ENCODE measurements at regions not wholly inside any gene's neighbourhood (a gene's known extent, or its start where the extent isn't known, plus 50 kb on each side); places are given as distances from the start of the nearest gene placed in this dataset.

DNA sequence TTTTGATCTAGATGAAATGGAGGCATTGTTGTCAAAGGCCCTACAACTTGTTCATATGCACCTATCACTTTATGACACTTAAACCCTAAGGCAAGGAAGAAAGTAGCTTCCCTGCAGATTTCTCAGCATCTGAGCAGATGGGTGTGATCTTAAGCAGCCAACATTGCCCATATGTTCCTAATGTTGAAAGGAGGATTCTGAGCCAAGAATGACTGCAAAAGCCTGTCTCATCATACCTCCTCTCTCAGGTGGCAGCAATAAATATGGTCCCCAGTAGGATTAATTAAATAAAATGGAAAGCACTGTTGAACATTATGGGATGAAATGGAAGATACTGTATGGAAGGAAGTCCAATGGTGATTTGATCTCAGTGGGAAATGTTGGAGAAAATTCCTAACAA is 538.1 kb upstream of the MAN1A1 start (continued):
- TF ChIP-seq ZNF747 (tag by site-specific recombination; IDR thresholded peaks at IDR 0.05), result no peak
- TF ChIP-seq ZBTB48 (tag by site-specific recombination; IDR thresholded peaks at IDR 0.05), result no peak
- TF ChIP-seq ATF2 (tag by site-specific recombination; IDR thresholded peaks at IDR 0.05; ENCODE audit: low read depth), result no peak
- TF ChIP-seq ZNF596 (tag by site-specific recombination; IDR thresholded peaks at IDR 0.05), result no peak

DNA sequence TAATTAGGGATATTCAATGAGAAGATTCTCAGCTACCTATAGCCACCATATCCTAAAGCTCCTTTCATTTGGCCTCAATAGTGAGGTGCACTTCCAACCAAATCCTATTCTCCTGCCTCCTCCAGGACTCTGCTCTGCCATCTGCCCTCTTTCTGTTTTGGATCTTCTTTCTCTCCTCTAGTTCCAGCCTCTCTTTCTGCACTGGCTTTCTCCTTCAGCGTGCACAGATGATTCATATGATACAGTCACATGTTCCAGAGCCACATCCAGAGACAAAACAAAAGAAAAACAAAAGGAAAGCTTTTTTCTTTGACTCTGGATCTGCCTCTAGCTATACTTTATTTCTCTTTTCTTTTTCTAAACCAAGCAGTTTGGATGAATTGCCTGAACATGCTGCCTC is 531.9 kb upstream of the MAN1A1 start:
- TF ChIP-seq ZNF48 (tag by site-specific recombination; IDR thresholded peaks at IDR 0.05), result no peak
- TF ChIP-seq SP7 (tag by site-specific recombination; IDR thresholded peaks at IDR 0.05), result no peak
- no peak for TF ChIP-seq ZNF148 (tag by site-specific recombination; IDR thresholded peaks at IDR 0.05; ENCODE audit: borderline replicate concordance)
- no peak for TF ChIP-seq ZNF354C (tag by site-specific recombination; IDR thresholded peaks at IDR 0.05; ENCODE audit: borderline replicate concordance, low read depth)
- TF ChIP-seq ZBTB26 (tag by site-specific recombination; optimal IDR thresholded peaks at IDR 0.05), result no peak
- TF ChIP-seq ZNF776 (tag by site-specific recombination; IDR thresholded peaks at IDR 0.05; ENCODE audit: borderline replicate concordance), result no peak
- TF ChIP-seq ZNF266 (tag by site-specific recombination; IDR thresholded peaks at IDR 0.05; ENCODE audit: low read depth), result no peak
- no peak for TF ChIP-seq ZNF2 (tag by site-specific recombination; IDR thresholded peaks at IDR 0.05)
- TF ChIP-seq ZNF132 (tag by site-specific recombination; IDR thresholded peaks at IDR 0.05; ENCODE audit: borderline replicate concordance), result no peak
- TF ChIP-seq ZNF223 (tag by site-specific recombination; IDR thresholded peaks at IDR 0.05), result no peak
- TF ChIP-seq ZNF37A (tag by site-specific recombination; IDR thresholded peaks at IDR 0.05), result no peak
- no peak for TF ChIP-seq ZNF121 (tag by site-specific recombination; IDR thresholded peaks at IDR 0.05)
- TF ChIP-seq ZNF423 (tag by site-specific recombination; IDR thresholded peaks at IDR 0.05), result no peak
- TF ChIP-seq ZNF211 (tag by site-specific recombination; IDR thresholded peaks at IDR 0.05; ENCODE audit: low read depth), result no peak
- TF ChIP-seq, protein P1, sequence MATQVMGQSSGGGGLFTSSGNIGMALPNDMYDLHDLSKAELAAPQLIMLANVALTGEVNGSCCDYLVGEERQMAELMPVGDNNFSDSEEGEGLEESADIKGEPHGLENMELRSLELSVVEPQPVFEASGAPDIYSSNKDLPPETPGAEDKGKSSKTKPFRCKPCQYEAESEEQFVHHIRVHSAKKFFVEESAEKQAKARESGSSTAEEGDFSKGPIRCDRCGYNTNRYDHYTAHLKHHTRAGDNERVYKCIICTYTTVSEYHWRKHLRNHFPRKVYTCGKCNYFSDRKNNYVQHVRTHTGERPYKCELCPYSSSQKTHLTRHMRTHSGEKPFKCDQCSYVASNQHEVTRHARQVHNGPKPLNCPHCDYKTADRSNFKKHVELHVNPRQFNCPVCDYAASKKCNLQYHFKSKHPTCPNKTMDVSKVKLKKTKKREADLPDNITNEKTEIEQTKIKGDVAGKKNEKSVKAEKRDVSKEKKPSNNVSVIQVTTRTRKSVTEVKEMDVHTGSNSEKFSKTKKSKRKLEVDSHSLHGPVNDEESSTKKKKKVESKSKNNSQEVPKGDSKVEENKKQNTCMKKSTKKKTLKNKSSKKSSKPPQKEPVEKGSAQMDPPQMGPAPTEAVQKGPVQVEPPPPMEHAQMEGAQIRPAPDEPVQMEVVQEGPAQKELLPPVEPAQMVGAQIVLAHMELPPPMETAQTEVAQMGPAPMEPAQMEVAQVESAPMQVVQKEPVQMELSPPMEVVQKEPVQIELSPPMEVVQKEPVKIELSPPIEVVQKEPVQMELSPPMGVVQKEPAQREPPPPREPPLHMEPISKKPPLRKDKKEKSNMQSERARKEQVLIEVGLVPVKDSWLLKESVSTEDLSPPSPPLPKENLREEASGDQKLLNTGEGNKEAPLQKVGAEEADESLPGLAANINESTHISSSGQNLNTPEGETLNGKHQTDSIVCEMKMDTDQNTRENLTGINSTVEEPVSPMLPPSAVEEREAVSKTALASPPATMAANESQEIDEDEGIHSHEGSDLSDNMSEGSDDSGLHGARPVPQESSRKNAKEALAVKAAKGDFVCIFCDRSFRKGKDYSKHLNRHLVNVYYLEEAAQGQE (tag by site-specific recombination; IDR thresholded peaks at IDR 0.05), result no peak
- no peak for TF ChIP-seq ZNF561 (tag by site-specific recombination; IDR thresholded peaks at IDR 0.05; ENCODE audit: borderline replicate concordance)
- H3K4me3 ChIP-seq (ENCODE audit: low read depth, low read length), result no peak overlapping the region
- ChIA-PET CTCF (no interaction called here), POLR2A (no interaction called here)
- H3K27ac ChIP-seq (ENCODE audit: extremely low read depth, low read depth, low read length), result no peak overlapping the region
- no peaks in the 10 kb centered on the region for H3K9me3 ChIP-seq (ENCODE audit: control insufficient read depth, insufficient read depth, low read depth, low read length)
- no peaks in the 10 kb centered on the region for H3K36me3 ChIP-seq (ENCODE audit: control insufficient read depth in 2 of 2, insufficient read depth in 1 of 2, low read length in 2 of 2)
- no peaks in the 10 kb centered on the region for H3K4me1 ChIP-seq (ENCODE audit: control insufficient read depth, insufficient read depth, low read length)

Data from HEK293 (cell line).